ENCODE measurements at regions not wholly inside any gene's neighbourhood (a gene's known extent, or its start where the extent isn't known, plus 50 kb on each side); places are given as distances from the start of the nearest gene placed in this dataset.

GRCh38 chr7:9981742-9982349, 991.8 kb upstream of the PHF14 start:
- no peak for TF ChIP-seq CTCF (IDR thresholded peaks at IDR 0.05; ENCODE audit: insufficient read depth, low read depth, low read length)
- TF ChIP-seq EZH2 (IDR thresholded peaks at IDR 0.05; ENCODE audit: insufficient read depth, low read length) = no peak

Measured in astrocyte (in vitro differentiated cells and primary cell).